Choroid plexus epithelial cell (primary cell): ENCODE measurements at regions not wholly inside any gene's neighbourhood (a gene's known extent, or its start where the extent isn't known, plus 50 kb on each side); places are given as distances from the start of the nearest gene placed in this dataset.

Source experiments
- DNase-seq: peaks from one replicate; pipeline ENCODE4 v3.0.0-alpha.2; 2010; ENCODE audit warnings: low read depth
- H3K4me3 ChIP-seq: 2 replicates; pipeline ENCODE4 v1.5.1; 2011; ENCODE audit warnings: low read depth, mild to moderate bottlenecking, control low read depth, low read length, moderate library complexity
- CTCF ChIP-seq: conservative IDR thresholded peaks from 2 replicates; pipeline ENCODE4 v1.5.1; 2011; ENCODE audit warnings: low read depth, mild to moderate bottlenecking, control low read depth, inconsistent platforms, low read length, moderate library complexity

- no peak overlapping the region for H3K4me3 ChIP-seq
- DNase-seq = peak; percentile 6
- TF ChIP-seq CTCF = no peak
Measured at GRCh38 chr11:119828819-119829218, 99.8 kb upstream of the NECTIN1 start.

- no peak for DNase-seq
- TF ChIP-seq CTCF = no peak
- no peak overlapping the region for H3K4me3 ChIP-seq
Measured at GRCh38 chr11:119828006-119828405, 99.0 kb upstream of the NECTIN1 start.

GRCh38 chr11:119827113-119827512 is 98.1 kb upstream of the NECTIN1 start:
- no peak for DNase-seq
- no peak for TF ChIP-seq CTCF
- no peak overlapping the region for H3K4me3 ChIP-seq

- no peak overlapping the region for H3K4me3 ChIP-seq
- TF ChIP-seq CTCF = no peak
- no peak for DNase-seq
Measured at GRCh38 chr11:119823077-119823476, 94.1 kb upstream of the NECTIN1 start.

GRCh38 chr11:119816660-119817059 is 87.7 kb upstream of the NECTIN1 start:
- peak; percentile 76 for DNase-seq
- no peak overlapping the region for H3K4me3 ChIP-seq
- no peak for TF ChIP-seq CTCF

GRCh38 chr11:119814766-119815165 is 85.8 kb upstream of the NECTIN1 start:
- no peak for DNase-seq
- TF ChIP-seq CTCF = no peak
- no peak overlapping the region for H3K4me3 ChIP-seq

- TF ChIP-seq CTCF = no peak
- no peak overlapping the region for H3K4me3 ChIP-seq
- DNase-seq = peak; percentile 47
Measured at GRCh38 chr11:119810478-119811232, 81.7 kb upstream of the NECTIN1 start.
